Gastrocnemius medialis (tissue), 4 donors: ENCODE measurements at regions not wholly inside any gene's neighbourhood (a gene's known extent, or its start where the extent isn't known, plus 50 kb on each side); places are given as distances from the start of the nearest gene placed in this dataset.
A peak's percentile ranks its signal among the peaks of the same experiment; 100 is the strongest.

Experiments
- ATAC-seq, 2 donors: fragments of 150-250 bp; one replicate each; pipeline ENCODE4 v1.9.1; 2016
- DNase-seq, 2 donors: peaks; one replicate each; pipeline ENCODE4 v3.0.0-alpha.2; 2019
- H3K27ac ChIP-seq, 4 donors: fragments of 200-600 bp; sonication (generic); 1 replicate in 1 of 4; 2 replicates in 3 of 4; pipeline ENCODE4 v1.5.1; 2016 to 2018; ENCODE audit warnings: mild to moderate bottlenecking in 2 of 4, moderate library complexity in 1 of 4
- H3K27me3 ChIP-seq, 3 donors: fragments of 200-600 bp; sonication (generic) in 2 of 3; 1 replicate in 1 of 3; 2 replicates in 2 of 3; pipeline versions ENCODE4 v1.5.1 to v1.6.0; 2016 to 2019; ENCODE audit warnings: mild to moderate bottlenecking in 1 of 3, moderate library complexity in 1 of 3
- H3K36me3 ChIP-seq, 2 donors: fragments of 200-600 bp; sonication (generic) in 1 of 2; one replicate each; pipeline ENCODE4 v1.5.1; 2017 to 2018
- H3K4me1 ChIP-seq, 2 donors: fragments of 200-600 bp; sonication (generic) in 1 of 2; one replicate each; pipeline ENCODE4 v1.5.1; 2016 to 2017; ENCODE audit warnings: mild to moderate bottlenecking in 2 of 2
- H3K4me3 ChIP-seq, 4 donors: fragments of 200-600 bp; sonication (generic) in 3 of 4; 1 replicate in 1 of 4; 2 replicates in 3 of 4; pipeline ENCODE4 v1.5.1; 2016 to 2019; ENCODE audit warnings: mild to moderate bottlenecking in 2 of 4
- H3K9me3 ChIP-seq, 3 donors: fragments of 200-600 bp; sonication (generic) in 2 of 3; 1 replicate in 1 of 3; 2 replicates in 2 of 3; pipeline ENCODE4 v1.5.1; 2016 to 2019
- CTCF ChIP-seq, 5 experiments: fragments of 450-650 bp in 3 of 5; fragments of 200-600 bp in 2 of 5; sonication (generic) in 2 of 5; IDR thresholded peaks in 4 of 5; conservative IDR thresholded peaks in 1 of 5; 1 replicate in 4 of 5; 2 replicates in 1 of 5; pipeline ENCODE4 v1.5.1; 2016 to 2019; ENCODE audit warnings: antibody characterized with exemption in 5 of 5, mild to moderate bottlenecking in 3 of 5, moderate library complexity in 3 of 5
- POLR2A ChIP-seq, 2 donors: fragments of 450-650 bp; IDR thresholded peaks; one replicate each; pipeline ENCODE4 v1.6.1; 2017; ENCODE audit warnings: antibody characterized with exemption in 2 of 2, mild to moderate bottlenecking in 2 of 2, moderate library complexity in 2 of 2
- in situ Hi-C, 4 donors: fragments of 200-750 bp; cut with MboI; loops; one replicate each; pipeline versions ENCODE4 v1.15.0 to v1.8.0; 2017; ENCODE audit warnings: low sequenced_read_pairs in 4 of 4
- intact Hi-C: fragments of 100-400 bp; cut with DNase I; formaldehyde crosslinking; loops from one replicate; pipeline ENCODE4 v1.15.1; 2023; ENCODE audit warnings: low total_unique reads

- Histone ChIP-seq H3K4me3 (no peak overlapping the region), H3K27ac (no peak overlapping the region)
- in situ Hi-C loops = loop anchor here (5.0 to 25.0 kb wide), 7 partner anchors 275 to 1490 kb away; partner anchors contain the start of gene ADAMTS1 (in 2 of the 4)
These were observed 655.4 kb downstream of the LTN1 start for GRCh38 chr21:28337315-28337714.

GRCh38 chr21:28336314-28336713 lies 656.4 kb downstream of the LTN1 start:
- in situ Hi-C loops = loop anchor here (5.0 to 25.0 kb wide), 7 partner anchors 274 to 1489 kb away; partner anchors contain the start of gene ADAMTS1 (in 2 of the 4)
- no peaks in the 10 kb centered on the region for H3K36me3 ChIP-seq
- intact Hi-C loops = loop anchor here (2.0 to 10.0 kb wide), 5 partner anchors 272 to 1488 kb away; no protein-coding TSS in a partner anchor
- no peak overlapping the region for H3K27ac ChIP-seq
- H3K9me3 ChIP-seq = no peaks in the 10 kb centered on the region
- no peak for DNase-seq
- H3K4me1 ChIP-seq = peaks cover 0 to 18% of the 10 kb centered on the region in 2 donors
- ATAC-seq = peak; percentile 57 to 65
- H3K4me3 ChIP-seq = no peak overlapping the region
- TF ChIP-seq CTCF (IDR thresholded peaks at IDR 0.05 in 4 of 5, conservative IDR thresholded peaks at IDR 0.05 in 1 of 5) = peak in 4 of 5 experiments; percentile 21 to 64 (median 56)
- no peak for TF ChIP-seq POLR2A (IDR thresholded peaks at IDR 0.05)
- H3K27me3 ChIP-seq = no peaks in the 10 kb centered on the region

More at GRCh38 chr21:28337315-28337714, 655.4 kb downstream of the LTN1 start:
- H3K27me3 ChIP-seq = no peaks in the 10 kb centered on the region
- DNase-seq = no peak
- intact Hi-C loops = loop anchor here (2.0 to 10.0 kb wide), 5 partner anchors 273 to 1489 kb away; no protein-coding TSS in a partner anchor
- no peaks in the 10 kb centered on the region for H3K9me3 ChIP-seq
- no peaks in the 10 kb centered on the region for H3K36me3 ChIP-seq
- peak; percentile 15 to 32 (median 21) for TF ChIP-seq CTCF (IDR thresholded peaks at IDR 0.05 in 4 of 5, conservative IDR thresholded peaks at IDR 0.05 in 1 of 5)
- TF ChIP-seq POLR2A (IDR thresholded peaks at IDR 0.05) = no peak
- ATAC-seq = peak in 1 of 2 donors; percentile 47
- peaks cover 0 to 18% of the 10 kb centered on the region in 2 donors for H3K4me1 ChIP-seq

GRCh38 chr21:28334407-28334806 lies 658.3 kb downstream of the LTN1 start:
- DNase-seq (no peak), ATAC-seq (no peak)
- no peaks in the 10 kb centered on the region for H3K36me3 ChIP-seq
- H3K27ac ChIP-seq = no peak overlapping the region
- TF ChIP-seq POLR2A (IDR thresholded peaks at IDR 0.05) (no peak), CTCF (IDR thresholded peaks at IDR 0.05 in 4 of 5, conservative IDR thresholded peaks at IDR 0.05 in 1 of 5) (no peak)
- peaks cover 0 to 12% of the 10 kb centered on the region in 2 donors for H3K4me1 ChIP-seq
- no peaks in the 10 kb centered on the region for H3K9me3 ChIP-seq
- intact Hi-C loops (loop anchor here (10.0 kb wide), 3 partner anchors 270 to 630 kb away; no protein-coding TSS in a partner anchor), in situ Hi-C loops (loop anchor here (10.0 to 25.0 kb wide), 6 partner anchors 272 to 1472 kb away; no protein-coding TSS in a partner anchor)
- H3K27me3 ChIP-seq = no peaks in the 10 kb centered on the region
- no peak overlapping the region for H3K4me3 ChIP-seq

GRCh38 chr21:28333578-28334075 lies 659.0 kb downstream of the LTN1 start:
- no peak overlapping the region for H3K27ac ChIP-seq
- in situ Hi-C loops (loop anchor here (10.0 to 25.0 kb wide), 6 partner anchors 271 to 1471 kb away; no protein-coding TSS in a partner anchor), intact Hi-C loops (loop anchor here (10.0 kb wide), 3 partner anchors 269 to 629 kb away; no protein-coding TSS in a partner anchor)
- no peak for TF ChIP-seq POLR2A (IDR thresholded peaks at IDR 0.05)
- TF ChIP-seq CTCF (IDR thresholded peaks at IDR 0.05 in 4 of 5, conservative IDR thresholded peaks at IDR 0.05 in 1 of 5) = no peak
- no peaks in the 10 kb centered on the region for H3K9me3 ChIP-seq
- DNase-seq = no peak
- peaks cover 0 to 12% of the 10 kb centered on the region in 2 donors for H3K4me1 ChIP-seq
- H3K27me3 ChIP-seq = no peaks in the 10 kb centered on the region
- no peak for ATAC-seq
- no peaks in the 10 kb centered on the region for H3K36me3 ChIP-seq
- H3K4me3 ChIP-seq = no peak overlapping the region
